Nephron progenitor cell (in vitro differentiated cells): ENCODE measurements at regions not wholly inside any gene's neighbourhood (a gene's known extent, or its start where the extent isn't known, plus 50 kb on each side); places are given as distances from the start of the nearest gene placed in this dataset.
A peak's percentile ranks its signal among the peaks of the same experiment; 100 is the strongest.

ENCODE experiments used
- DNase-seq: peaks from one replicate; pipeline ENCODE4 v3.0.0; 2021
- H3K27ac Mint-ChIP-seq: 2 replicates; pipeline ENCODE4 v1.8.0; 2021; ENCODE audit warnings: mild to moderate bottlenecking, moderate library complexity, mixed read lengths
- H3K27me3 Mint-ChIP-seq: 2 replicates; pipeline ENCODE4 v1.8.0; 2021; ENCODE audit warnings: mild to moderate bottlenecking, low read depth, mixed read lengths; ENCODE audit not compliant: poor library complexity
- H3K36me3 Mint-ChIP-seq: 2 replicates; pipeline ENCODE4 v1.8.0; 2021; ENCODE audit warnings: low read depth, mixed read lengths
- H3K4me1 Mint-ChIP-seq: 2 replicates; pipeline ENCODE4 v1.8.0; 2021; ENCODE audit warnings: mixed read lengths
- H3K4me3 Mint-ChIP-seq: 2 replicates; pipeline ENCODE4 v1.8.0; 2021; ENCODE audit warnings: mild to moderate bottlenecking, moderate library complexity, mixed read lengths
- H3K9me3 Mint-ChIP-seq: 2 replicates; pipeline ENCODE4 v1.8.0; 2021; ENCODE audit warnings: mild to moderate bottlenecking, moderate library complexity, mixed read lengths
- TF ChIP-seq, protein P1 (sequence below): fragments of 200-600 bp; sonication (generic); IDR thresholded peaks from 2 replicates; pipeline ENCODE4 v1.5.0; 2021; ENCODE audit warnings: antibody characterized with exemption

DNA sequence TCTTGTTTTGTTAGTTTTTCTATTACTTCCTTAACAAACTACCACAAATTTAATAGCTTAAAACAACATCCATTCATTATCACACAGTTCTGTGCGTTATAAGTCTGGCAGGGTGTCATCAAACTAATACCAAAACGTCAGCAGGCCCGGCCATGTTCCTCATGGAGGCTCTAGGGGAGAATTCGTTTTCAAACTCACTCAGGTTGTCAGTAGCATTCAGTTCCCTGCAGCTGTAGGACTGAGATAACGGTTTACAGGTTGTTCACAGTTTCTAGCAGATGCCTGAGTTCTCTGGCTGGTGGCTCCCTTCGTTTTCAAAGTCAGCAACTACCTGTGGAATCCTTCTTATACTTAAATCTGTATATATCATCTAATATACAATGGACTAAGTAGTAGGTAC is 72.5 kb upstream of the PRSS16 start:
- no peak for DNase-seq
- Mint-ChIP-seq H3K36me3 (peaks cover 11% of the 10 kb centered on the region), H3K27me3 (peaks cover 4% of the 10 kb centered on the region), H3K9me3 (peaks cover 26% of the 10 kb centered on the region), H3K4me1 (peaks cover 20% of the 10 kb centered on the region), H3K27ac (no peak overlapping the region), H3K4me3 (no peak overlapping the region)
- TF ChIP-seq, protein P1, sequence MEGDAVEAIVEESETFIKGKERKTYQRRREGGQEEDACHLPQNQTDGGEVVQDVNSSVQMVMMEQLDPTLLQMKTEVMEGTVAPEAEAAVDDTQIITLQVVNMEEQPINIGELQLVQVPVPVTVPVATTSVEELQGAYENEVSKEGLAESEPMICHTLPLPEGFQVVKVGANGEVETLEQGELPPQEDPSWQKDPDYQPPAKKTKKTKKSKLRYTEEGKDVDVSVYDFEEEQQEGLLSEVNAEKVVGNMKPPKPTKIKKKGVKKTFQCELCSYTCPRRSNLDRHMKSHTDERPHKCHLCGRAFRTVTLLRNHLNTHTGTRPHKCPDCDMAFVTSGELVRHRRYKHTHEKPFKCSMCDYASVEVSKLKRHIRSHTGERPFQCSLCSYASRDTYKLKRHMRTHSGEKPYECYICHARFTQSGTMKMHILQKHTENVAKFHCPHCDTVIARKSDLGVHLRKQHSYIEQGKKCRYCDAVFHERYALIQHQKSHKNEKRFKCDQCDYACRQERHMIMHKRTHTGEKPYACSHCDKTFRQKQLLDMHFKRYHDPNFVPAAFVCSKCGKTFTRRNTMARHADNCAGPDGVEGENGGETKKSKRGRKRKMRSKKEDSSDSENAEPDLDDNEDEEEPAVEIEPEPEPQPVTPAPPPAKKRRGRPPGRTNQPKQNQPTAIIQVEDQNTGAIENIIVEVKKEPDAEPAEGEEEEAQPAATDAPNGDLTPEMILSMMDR: no peak

DNA sequence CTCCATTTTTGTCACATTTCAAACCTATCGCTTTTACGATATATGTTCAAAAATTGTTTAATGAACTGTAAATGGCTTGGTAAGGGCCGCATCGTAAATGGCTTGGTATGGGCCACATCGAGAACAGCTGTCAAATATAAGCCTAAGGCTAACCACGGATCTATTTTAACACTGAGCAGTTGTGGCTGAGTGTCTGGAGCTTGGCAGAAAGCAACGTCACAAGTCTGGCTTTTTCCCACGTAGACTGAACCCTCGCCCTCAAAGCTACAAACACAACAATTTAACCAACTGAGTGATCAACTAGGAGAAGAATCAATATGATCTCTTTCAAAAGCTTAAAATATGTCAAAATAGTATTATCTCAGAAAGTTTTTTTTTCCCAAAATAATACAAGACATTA is 71.4 kb upstream of the PRSS16 start:
- H3K4me3 Mint-ChIP-seq: peak overlapping the region; percentile 98
- DNase-seq: no peak
- peaks cover 30% of the 10 kb centered on the region for H3K4me1 Mint-ChIP-seq
- H3K27ac Mint-ChIP-seq: no peak overlapping the region
- H3K36me3 Mint-ChIP-seq: peaks cover 9% of the 10 kb centered on the region
- peaks cover 26% of the 10 kb centered on the region for H3K9me3 Mint-ChIP-seq
- H3K27me3 Mint-ChIP-seq: peaks cover 4% of the 10 kb centered on the region
- TF ChIP-seq, protein P1: no peak

DNA sequence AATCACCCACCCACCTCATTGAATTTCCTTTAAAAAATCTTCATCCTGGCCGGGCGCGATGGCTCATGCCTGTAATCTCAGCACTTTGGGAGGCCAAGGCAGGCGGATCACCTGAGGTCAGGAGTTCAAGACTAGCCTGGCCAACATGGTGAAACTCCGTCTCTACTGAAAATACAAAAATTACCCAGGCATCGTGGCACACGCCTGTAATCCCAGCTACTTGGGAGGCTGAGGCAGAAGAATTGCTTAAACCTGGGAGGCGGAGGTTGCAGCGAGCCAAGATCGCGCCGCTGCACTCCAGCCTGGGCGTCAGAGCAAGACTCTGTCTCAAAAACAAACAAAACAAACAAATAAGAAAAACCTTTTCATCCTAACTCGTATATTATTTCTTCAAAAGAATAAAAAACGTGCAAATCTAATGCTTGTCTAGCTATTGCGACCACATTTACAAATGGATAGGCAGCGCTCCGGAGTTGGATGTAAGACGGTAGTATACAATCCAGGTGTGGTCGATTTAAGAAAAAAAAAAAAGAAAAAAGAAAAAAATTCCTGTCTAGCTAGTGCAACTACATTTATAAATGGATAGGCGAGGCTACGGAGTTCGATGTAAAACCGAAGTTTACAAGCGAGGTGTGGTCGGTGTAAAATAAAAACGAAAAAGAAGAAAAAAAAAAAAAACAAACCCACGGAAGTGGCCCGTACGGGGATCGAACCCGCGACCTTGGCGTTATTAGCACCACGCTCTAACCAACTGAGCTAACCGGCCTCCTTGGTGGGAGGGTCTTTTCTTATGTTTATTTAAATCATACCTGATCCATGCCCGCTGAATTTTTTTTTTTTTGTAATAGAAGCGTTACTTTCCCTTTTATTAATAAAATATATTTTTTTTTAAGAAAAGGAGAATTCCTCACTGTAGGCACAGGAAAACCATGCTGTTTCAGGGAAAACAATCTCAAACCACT is 70.7 kb upstream of the PRSS16 start:
- peak; percentile 74 for DNase-seq
- Mint-ChIP-seq H3K4me3 (peak overlapping the region; percentile 98), H3K4me1 (peaks cover 30% of the 10 kb centered on the region), H3K9me3 (peaks cover 26% of the 10 kb centered on the region), H3K27me3 (peaks cover 4% of the 10 kb centered on the region), H3K36me3 (peaks cover 9% of the 10 kb centered on the region), H3K27ac (peak overlapping the region; percentile 48)
- TF ChIP-seq, protein P1: no peak

DNA sequence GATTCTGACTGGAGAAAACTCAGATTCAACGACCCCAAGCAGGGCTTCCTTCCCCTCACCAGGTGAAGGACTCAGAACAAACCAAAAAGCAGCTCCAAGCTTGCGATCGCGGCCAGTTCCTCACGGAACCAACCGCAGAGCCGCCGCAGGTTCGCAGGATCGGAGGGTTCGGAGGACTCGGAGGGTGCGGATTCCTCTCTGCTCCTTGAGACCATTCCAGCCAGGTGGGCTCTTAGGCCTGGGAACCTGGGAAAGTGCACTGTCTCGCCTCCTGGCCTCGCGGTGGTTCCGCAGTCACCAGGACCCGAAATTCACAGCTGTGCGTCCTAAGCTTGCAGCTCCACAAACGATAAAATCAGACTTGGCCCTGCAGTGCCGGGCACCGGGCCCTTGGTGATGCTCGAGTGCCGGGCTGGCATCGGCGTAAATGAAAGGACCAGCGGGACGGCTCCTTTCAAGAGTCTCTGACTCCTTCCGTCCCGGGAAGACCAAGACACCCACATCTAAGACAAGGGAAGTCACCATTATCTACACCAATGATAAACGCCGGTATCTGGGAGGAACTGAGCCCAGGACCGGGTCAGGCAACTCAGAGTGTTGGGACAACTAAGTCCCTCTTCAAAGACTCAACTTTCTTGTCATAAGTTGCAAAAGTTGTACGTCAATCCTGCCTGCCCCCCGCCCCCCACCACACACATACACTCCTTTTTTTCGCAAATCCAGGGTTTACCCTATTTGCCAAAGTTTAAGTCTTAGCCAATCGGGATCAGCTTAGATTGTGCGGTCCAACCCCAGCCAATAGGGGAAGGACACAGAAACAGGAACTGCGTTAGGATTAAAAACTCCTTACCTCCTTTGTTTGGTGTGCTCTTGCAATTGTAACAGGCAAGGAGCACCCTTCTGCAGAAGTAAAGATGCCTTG is 69.8 kb upstream of the PRSS16 start:
- DNase-seq: peak; percentile 68
- TF ChIP-seq, protein P1: peak; percentile 38
- Mint-ChIP-seq H3K27me3 (peaks cover 4% of the 10 kb centered on the region), H3K27ac (peak overlapping the region; percentile 97), H3K36me3 (peaks cover 19% of the 10 kb centered on the region), H3K4me3 (peak overlapping the region; percentile 98), H3K4me1 (peaks cover 28% of the 10 kb centered on the region), H3K9me3 (peaks cover 27% of the 10 kb centered on the region)

DNA sequence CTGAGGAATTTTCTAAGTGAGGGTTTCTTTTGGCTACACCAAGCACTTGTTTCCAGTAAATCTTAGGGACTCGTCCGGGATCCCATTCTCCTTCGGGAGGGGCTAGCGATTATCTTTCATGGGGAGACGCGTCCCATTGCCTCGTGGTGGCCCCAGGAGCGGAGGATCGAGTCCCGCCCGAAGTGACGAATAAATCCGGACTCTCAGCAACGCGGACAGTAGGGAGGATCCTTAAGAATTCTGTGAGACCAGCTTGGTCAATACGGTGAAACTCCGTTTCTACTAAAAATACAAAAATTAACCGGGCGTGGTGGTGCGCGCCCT is 69.1 kb upstream of the PRSS16 start:
- H3K4me3 Mint-ChIP-seq: peak overlapping the region; percentile 98
- peak; percentile 22 for DNase-seq

More for the DNA sequence above, 69.1 kb upstream of the PRSS16 start:
- TF ChIP-seq, protein P1: no peak
- peak overlapping the region; percentile 97 for H3K27ac Mint-ChIP-seq
- H3K4me1 Mint-ChIP-seq: peaks cover 25% of the 10 kb centered on the region
- peaks cover 4% of the 10 kb centered on the region for H3K27me3 Mint-ChIP-seq
- peaks cover 23% of the 10 kb centered on the region for H3K36me3 Mint-ChIP-seq
- H3K9me3 Mint-ChIP-seq: peaks cover 27% of the 10 kb centered on the region
